Upper lobe of left lung (tissue), 4 donors: ENCODE measurements at regions not wholly inside any gene's neighbourhood (a gene's known extent, or its start where the extent isn't known, plus 50 kb on each side); places are given as distances from the start of the nearest gene placed in this dataset.

Source experiments
- CTCF ChIP-seq, 6 experiments: fragments of 450-650 bp in 4 of 6; fragments of 200-600 bp in 2 of 6; sonication (generic) in 2 of 6; IDR thresholded peaks; one replicate each; pipeline ENCODE4 v1.5.1; 2016 to 2019; ENCODE audit warnings: antibody characterized with exemption in 6 of 6
- POLR2A ChIP-seq, 4 donors: fragments of 450-650 bp; IDR thresholded peaks; one replicate each; pipeline ENCODE4 v1.5.1; 2016 to 2017; ENCODE audit warnings: antibody characterized with exemption in 4 of 4, mild to moderate bottlenecking in 2 of 4
- POLR2AphosphoS5 ChIP-seq, 2 donors: sonication (generic); formaldehyde crosslinking; IDR thresholded peaks; one replicate each; pipeline ENCODE4 v1.5.1; 2017; ENCODE audit warnings: antibody characterized with exemption in 2 of 2

GRCh38 chr20:50295762-50296449 is 105.3 kb downstream of the CEBPB start:
- no peak for TF ChIP-seq POLR2AphosphoS5 (IDR thresholded peaks at IDR 0.05)
- no peak for TF ChIP-seq CTCF (IDR thresholded peaks at IDR 0.05)
- no peak for TF ChIP-seq POLR2A (IDR thresholded peaks at IDR 0.05)
